ENCODE measurements at regions not wholly inside any gene's neighbourhood (a gene's known extent, or its start where the extent isn't known, plus 50 kb on each side); places are given as distances from the start of the nearest gene placed in this dataset.
A peak's percentile ranks its signal among the peaks of the same experiment; 100 is the strongest.

- FAIRE-seq (no peak), ATAC-seq (peak; percentile 29 to 61 (median 54)), DNase-seq (no peak)
- WGBS, 2 donors: 70 to 76% methylated on average over 4 of the region's 4 CpGs
- H3K4me1 ChIP-seq: peaks cover 39 to 47% (median 46%) of the 10 kb centered on the region in 3 donors
- intact Hi-C loops (cut with DNase I): loop anchor here in 1 of 3 donors (10.0 kb wide), 1 partner anchor 113 kb away; no protein-coding TSS in a partner anchor
- peak overlapping the region; percentile 54 to 93 (median 76) for H3K27ac ChIP-seq
- H3K36me3 ChIP-seq: no peaks in the 10 kb centered on the region
- no peaks in the 10 kb centered on the region for H3K27me3 ChIP-seq
- H3K4me3 ChIP-seq: no peak overlapping the region
- H3K9me3 ChIP-seq: no peaks in the 10 kb centered on the region
- no peak for TF ChIP-seq CTCF (IDR thresholded peaks at IDR 0.05)
Measured at GRCh38 chr2:172351586-172351985, 75.8 kb upstream of the ITGA6 start.

GRCh38 chr2:172354347-172354746, 73.0 kb upstream of the ITGA6 start:
- FAIRE-seq (no peak), DNase-seq (no peak), ATAC-seq (no peak)
- Histone ChIP-seq H3K9me3 (no peaks in the 10 kb centered on the region), H3K4me1 (peaks cover 31 to 45% (median 42%) of the 10 kb centered on the region in 3 donors), H3K4me3 (no peak overlapping the region), H3K27ac (no peak overlapping the region), H3K36me3 (no peaks in the 10 kb centered on the region), H3K27me3 (no peaks in the 10 kb centered on the region)
- intact Hi-C loops (cut with DNase I): loop anchor here in 1 of 3 donors (10.0 kb wide), 1 partner anchor 110 kb away; no protein-coding TSS in a partner anchor
- no peak for TF ChIP-seq CTCF (IDR thresholded peaks at IDR 0.05)
- 93% methylated on average over 5 of the region's 5 CpGs for WGBS, 2 donors

GRCh38 chr2:172357442-172357841, 69.9 kb upstream of the ITGA6 start:
- TF ChIP-seq CTCF (IDR thresholded peaks at IDR 0.05): no peak
- no peaks in the 10 kb centered on the region for H3K36me3 ChIP-seq
- ATAC-seq (peak in 2 of 4 donors; percentile 9 to 38), DNase-seq (no peak), FAIRE-seq (no peak)
- 45 to 52% methylated on average over 3 of the region's 3 CpGs for WGBS, 2 donors
- no peaks in the 10 kb centered on the region for H3K27me3 ChIP-seq
- no peaks in the 10 kb centered on the region for H3K9me3 ChIP-seq
- peaks cover 15 to 19% (median 18%) of the 10 kb centered on the region in 3 donors for H3K4me1 ChIP-seq
- H3K27ac ChIP-seq: peak overlapping the region in 1 of 4 donors; percentile 15
- H3K4me3 ChIP-seq: no peak overlapping the region
- intact Hi-C loops (cut with DNase I): loop anchor here in 1 of 3 donors (10.0 kb wide), 1 partner anchor 107 kb away; no protein-coding TSS in a partner anchor

GRCh38 chr2:172358691-172359556, 68.5 kb upstream of the ITGA6 start:
- WGBS, 2 donors: 29 to 50% methylated on average over 12 of the region's 12 CpGs
- no peaks in the 10 kb centered on the region for H3K36me3 ChIP-seq
- no peaks in the 10 kb centered on the region for H3K27me3 ChIP-seq
- FAIRE-seq: no peak
- peak overlapping the region in 1 of 4 donors; percentile 4 for H3K27ac ChIP-seq
- H3K9me3 ChIP-seq: no peaks in the 10 kb centered on the region
- intact Hi-C loops (cut with DNase I): loop anchor here in 1 of 3 donors (10.0 kb wide), 1 partner anchor 106 kb away; no protein-coding TSS in a partner anchor
- H3K4me3 ChIP-seq: no peak overlapping the region
- peak; percentile 56 to 83 (median 60) for DNase-seq
- no peak for TF ChIP-seq CTCF (IDR thresholded peaks at IDR 0.05)
- peaks cover 6 to 12% (median 8%) of the 10 kb centered on the region in 3 donors for H3K4me1 ChIP-seq
- ATAC-seq: peak; percentile 74 to 96 (median 87)
